Epithelial cell of prostate (primary cell): ENCODE measurements at regions not wholly inside any gene's neighbourhood (a gene's known extent, or its start where the extent isn't known, plus 50 kb on each side); places are given as distances from the start of the nearest gene placed in this dataset.
A peak's percentile ranks its signal among the peaks of the same experiment; 100 is the strongest.

Experiments
- DNase-seq: peaks from one replicate; pipeline ENCODE4 v3.0.0-alpha.2; 2011; ENCODE audit warnings: low read depth, low spot score
- H3K27ac ChIP-seq: fragments of 450-650 bp; 2 replicates; pipeline ENCODE4 v1.5.1; 2017; ENCODE audit warnings: mild to moderate bottlenecking

DNA sequence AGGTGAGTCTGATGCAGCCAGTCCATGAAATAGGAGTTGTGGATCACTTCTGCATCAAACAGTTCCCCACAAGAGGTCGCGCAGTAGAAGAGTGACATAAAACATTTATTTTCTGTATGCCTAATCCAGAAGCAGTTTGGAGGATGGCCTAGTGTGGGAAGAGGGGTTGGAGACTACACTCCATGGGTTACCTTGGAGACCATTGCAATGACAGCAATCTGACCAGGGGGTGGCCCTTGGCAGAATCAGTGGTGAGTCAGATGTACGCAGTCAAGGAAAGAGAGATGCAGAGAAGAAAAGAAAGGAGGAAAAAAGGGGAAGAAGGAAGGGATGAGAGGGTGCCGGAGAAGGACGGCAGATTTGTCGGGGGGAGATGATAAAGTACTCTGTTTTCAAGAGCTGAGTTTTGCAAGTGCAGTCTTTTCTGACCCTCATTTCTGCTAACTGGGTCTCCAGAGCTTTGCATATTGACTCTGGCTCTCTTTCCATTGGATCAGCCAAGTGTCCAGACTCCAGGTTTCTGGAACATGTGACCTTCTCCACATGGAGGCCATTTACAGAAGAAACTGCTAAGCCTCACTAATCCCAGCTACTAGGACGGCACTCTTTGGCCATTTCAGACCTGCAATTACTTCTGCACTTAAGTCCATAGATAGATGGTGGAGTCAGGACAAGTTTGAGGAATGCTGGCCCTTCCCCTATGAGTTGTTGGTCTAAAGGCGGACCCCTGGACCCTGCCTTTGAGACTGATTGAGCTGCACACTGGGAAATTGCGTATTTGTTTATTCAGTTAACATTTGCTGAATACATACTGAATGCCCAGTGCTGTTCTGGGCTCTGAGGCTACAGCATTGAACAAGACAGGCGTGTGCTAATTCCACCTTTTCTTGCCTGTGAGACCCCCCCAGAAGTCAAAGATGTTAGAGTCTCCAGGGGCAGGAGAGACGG is 424.2 kb downstream of the BCL11B start:
- DNase-seq: no peak

DNA sequence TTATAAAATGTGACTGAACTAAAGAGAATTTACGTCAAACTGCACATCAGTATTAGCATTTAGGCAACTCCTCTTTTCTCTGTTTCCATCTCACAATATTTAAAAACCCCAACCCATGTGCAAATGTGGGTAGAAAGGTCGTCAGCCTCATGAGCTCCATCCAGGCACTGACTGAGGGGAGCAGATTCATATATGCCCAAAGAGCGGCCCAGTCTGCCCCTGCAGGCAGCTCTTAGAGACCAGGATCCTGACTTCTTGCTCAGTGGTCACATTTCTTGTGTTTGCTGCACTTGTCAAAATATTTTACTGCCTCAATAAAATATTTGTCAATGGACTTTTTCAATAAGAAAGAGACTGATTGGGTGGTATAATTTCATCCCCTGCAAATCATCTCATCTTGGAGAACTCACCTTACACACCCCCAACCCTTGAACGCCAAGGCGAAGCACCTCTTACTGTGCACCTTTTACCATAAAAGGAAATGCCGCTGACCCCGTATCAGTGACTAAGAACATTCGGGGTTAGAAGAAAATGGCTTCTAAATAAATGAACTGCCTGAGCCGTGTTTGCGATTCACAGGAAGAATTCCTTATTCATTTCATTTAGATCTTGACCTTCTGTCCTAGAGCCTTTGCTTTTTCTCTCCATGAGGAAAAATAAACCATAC is 418.8 kb downstream of the BCL11B start:
- no peak for DNase-seq
- H3K27ac ChIP-seq: no peak overlapping the region

More for the DNA sequence above, 424.2 kb downstream of the BCL11B start:
- no peak overlapping the region for H3K27ac ChIP-seq

DNA sequence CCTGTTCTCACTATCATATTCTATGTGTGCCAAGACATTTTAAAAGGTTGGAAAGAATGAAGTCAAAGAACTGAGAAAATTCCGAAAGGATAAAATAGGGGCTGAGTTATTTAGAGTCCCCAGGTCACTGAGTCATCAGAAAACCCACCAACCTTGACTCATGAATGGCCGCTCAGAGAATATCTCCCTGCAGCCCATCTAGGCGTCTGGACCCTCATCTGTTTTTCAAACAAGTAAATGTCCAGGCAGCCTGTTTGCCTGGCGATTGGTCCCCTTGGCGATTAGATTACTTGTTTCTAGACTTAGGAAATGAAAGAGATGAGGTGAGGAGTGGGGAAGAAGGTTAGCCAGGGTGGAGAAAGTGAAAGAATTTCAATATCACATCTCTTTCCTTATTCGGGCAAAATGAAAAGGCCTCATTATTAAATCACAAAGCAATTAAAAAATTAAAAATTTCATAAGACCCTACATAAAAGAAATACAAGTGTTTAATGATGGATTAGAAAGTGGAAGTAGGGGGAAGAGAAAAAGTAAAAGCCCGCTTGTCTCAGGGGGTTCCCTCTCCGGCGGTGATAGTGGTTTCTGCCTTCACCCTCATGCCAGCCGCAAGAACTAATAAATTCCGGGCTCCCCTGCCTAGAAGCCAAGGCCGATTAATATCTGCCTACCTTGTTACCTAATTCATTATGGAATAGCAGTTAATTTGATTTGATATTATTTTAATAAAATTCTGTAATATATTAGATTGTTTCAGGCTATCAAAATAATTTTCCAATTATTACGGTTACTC is 415.9 kb downstream of the BCL11B start:
- no peak overlapping the region for H3K27ac ChIP-seq
- no peak for DNase-seq

DNA sequence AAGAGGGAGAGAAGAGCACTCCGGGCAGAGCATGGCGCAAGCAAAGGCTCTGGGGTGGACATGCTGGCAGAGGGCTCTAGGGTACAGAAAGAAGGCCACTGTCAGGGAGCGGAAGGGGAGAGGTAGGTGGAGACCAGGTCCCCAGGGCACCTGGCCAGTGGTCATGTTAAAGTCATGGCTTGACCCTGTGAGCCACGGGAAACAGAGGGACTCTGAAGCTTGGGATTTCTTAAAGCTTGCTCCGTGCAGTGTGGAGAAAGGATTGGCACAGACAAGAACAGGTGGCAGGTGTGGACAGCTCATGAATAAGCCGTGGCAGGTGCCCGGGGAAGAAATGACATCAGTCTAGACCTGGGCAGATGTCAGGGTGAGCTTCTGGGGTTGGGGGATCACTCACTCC is 413.8 kb downstream of the BCL11B start:
- no peak overlapping the region for H3K27ac ChIP-seq
- DNase-seq: no peak

DNA sequence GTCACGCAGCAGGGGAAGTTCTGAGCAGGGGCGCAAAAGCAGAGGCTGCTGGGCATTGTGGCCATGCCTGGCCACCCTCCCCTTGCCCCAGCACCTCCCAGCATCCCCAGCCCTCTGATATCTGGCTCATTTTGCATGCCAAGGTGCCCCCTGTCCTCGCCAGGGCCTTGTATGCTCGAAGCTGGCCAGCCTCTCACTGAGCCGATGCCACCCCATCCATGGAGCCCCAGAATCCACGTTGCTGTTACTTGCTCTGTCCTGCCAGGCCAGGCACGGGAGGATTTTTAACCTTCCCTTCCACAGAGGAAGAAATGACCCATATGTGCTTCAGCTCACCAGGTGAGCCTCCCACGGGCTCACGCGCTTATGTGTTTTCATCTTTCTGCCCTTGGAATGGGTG is 413.4 kb downstream of the BCL11B start:
- no peak overlapping the region for H3K27ac ChIP-seq
- DNase-seq: no peak

DNA sequence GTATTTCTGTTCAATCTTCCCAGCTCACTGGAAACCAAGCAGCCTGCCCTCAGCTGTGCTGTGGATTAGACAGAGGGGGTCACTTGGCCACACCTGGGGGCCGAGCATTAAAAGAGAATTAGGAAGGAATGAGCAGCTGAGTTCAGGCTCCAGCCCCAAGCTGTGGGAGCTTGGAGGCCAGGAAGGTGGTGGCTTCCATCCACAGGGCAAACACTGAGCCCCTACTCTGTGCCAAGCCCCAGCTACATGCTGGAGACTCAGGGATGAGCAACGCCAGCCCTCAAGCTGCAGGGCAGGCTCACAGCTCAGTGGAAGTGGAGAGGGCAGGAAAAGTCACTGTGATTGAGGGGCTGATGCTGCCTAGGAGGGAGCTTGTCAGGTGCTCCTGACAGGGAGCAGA is 412.7 kb downstream of the BCL11B start:
- no peak for DNase-seq
- no peak overlapping the region for H3K27ac ChIP-seq

DNA sequence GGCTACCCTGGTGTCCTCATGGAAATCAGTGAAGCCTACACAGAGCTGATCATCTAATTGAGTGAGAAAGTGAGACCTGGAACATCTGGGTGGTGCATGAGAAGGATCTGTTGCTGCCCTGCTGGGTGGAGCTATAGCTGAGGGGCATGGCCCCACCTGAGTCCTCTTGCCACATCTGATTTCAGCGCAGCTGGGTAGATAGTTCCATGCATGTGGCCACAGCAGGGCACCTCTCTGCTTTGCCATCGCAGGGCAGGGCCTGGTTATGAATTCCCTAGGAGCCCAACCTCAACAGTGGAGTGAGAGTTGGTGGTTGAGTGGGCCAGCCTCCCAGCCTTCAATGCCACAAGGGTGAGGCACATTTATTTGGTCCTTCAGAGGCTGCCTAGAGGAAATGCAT is 407.8 kb downstream of the BCL11B start:
- no peak overlapping the region for H3K27ac ChIP-seq
- DNase-seq: no peak

DNA sequence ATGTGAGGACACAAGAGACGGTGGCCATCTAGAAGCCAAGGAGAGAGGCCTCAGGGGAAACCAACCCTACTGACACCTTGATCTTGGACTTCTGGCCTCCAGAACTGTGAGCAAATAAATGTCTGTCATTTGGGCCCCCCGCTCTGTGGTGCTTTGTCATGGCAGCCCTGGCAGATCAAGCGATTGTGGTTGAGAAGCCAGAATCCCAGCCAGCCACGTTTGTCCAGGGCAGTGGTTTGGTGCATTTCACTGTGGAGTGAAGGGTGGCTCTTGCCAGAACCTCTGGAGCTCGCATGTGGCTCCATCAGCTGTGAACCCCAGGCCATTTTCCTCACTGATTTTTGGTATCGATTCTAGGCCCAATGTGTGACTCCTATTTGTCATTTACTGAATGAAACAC is 404.9 kb downstream of the BCL11B start:
- DNase-seq: no peak
- H3K27ac ChIP-seq: no peak overlapping the region

DNA sequence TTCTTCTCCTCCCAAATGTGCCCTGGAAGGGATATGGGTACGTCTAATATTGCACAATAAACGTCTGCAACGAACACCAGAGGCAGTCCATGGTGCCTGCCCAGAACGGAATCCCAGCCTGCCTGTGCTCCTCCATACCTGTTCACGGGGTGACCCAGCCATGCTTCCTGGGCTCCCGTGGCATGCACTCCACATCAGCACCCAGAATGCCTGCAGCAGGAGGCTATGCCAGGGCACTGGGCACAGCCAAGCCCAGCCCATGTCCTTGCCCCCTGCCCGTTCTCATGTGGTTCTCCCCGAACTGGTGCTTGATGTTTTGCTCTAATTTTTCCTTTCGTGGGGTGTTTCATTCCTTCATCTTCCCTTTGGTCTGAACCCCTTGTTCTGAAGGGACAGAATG is 404.3 kb downstream of the BCL11B start:
- no peak overlapping the region for H3K27ac ChIP-seq
- no peak for DNase-seq

DNA sequence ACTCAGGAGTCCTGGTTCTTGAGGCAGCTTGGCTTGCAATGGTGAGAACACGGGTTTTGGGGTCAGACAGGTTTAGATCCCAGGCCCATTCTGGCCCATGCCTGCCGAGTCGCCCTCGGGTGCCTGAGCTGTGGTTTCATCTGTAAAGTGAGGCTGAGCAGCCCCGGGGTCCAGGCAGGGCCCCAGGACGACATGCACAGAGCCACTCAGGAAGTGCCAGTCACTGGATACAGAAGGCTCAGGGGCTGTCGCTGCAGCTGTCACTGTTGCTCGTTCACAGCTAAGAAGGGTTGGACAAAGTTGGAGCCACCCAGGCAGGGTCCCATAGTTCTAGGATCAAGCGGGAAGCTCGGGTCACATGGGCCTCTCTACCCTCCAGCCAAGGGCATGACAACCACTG is 403.1 kb downstream of the BCL11B start:
- DNase-seq: no peak
- H3K27ac ChIP-seq: no peak overlapping the region

DNA sequence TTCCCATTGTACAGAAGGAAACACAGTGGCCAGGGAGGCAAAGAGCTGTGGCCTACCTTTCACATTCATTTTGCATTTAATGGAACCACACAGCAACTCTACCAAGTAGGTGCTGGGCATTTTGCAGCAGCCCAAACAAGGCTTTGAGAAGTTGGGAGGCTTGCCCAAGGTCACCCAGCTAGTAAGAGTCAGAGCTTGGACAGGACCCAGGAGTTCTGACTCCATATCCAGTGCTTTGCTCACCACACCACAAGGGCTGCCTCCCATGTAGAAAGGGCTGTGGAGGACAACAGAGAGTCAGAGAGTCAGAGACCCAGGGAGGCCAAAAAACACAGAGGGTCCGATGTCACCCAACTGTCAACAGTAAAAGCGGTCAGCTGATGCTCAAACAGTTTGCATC is 400.2 kb downstream of the BCL11B start:
- H3K27ac ChIP-seq: no peak overlapping the region
- DNase-seq: no peak

DNA sequence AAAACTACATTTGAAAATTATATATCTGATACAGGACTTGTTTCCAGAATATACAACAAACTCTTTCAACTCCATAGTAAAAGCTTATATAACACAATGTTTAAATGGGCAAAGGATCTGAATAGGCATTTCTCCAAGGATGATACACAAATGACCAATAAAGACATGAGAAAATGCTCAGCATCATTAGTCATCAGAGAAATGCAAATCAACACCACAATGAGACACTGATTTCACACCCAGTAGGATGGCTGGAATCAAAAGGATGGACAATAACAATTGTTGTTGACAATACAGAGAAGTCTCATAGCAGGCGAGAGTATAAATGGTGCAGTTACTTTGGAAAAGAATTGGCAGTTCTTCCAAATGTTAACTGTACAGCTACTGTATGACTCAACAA is 394.9 kb downstream of the BCL11B start:
- no peak overlapping the region for H3K27ac ChIP-seq
- DNase-seq: no peak

DNA sequence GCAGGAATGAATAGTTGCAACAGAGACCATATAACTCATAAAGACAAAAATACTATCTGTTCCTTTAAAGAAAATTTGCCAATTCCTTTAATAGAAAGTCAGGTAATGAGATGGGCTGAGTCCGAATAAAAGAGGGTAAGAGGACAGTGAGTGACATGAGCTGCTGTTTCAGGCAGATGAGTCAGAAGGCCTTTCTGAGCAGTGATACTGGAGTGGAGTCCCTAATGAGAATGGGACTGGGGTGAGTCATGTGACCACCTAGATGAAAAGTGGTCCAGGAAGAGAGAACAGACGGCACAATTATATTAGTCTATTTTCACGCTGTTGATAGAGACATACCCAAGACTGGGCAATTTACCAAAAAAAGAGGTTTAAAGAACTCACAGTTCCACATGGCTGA is 393.7 kb downstream of the BCL11B start:
- H3K27ac ChIP-seq: no peak overlapping the region
- DNase-seq: no peak

DNA sequence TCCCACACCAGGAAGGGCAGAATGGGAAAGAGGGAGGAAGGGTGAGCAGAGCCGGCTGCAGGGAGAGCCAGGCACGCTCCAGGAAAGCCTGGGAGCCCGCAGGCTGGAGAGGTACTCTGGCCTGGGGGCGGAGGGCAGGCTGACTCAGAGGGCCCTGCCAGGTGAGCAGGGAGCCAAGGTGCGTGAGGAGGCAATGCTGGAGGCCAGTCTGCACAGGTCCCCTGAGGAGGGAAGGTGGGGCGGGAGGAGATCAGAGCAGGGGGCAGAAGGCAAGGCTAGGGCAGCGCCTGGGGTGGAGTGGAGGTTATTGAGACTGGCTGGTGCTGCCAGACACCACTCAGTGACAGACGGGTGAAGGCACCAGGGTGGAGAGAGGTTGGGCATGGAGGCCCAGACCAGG is 385.0 kb downstream of the BCL11B start:
- DNase-seq: no peak
- H3K27ac ChIP-seq: no peak overlapping the region

DNA sequence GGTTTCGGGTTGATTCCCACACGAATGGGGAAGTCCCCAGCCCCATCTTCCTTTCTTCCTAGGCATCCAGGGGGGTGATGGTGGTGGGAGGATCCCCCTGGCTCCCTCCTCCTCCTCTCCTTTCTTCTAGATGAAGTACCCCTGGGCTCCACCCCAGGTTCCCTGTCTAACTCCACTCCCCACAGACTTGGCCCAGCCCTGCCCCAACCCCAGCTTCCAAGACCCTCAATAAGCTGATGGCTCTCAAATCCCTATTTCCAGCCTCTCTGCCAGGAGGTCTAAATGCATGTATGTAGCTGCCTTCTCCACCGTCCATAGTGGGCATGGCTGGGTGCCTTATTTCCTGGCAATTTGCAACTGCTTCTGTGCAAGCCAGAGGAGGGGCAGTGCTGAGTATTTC is 383.7 kb downstream of the BCL11B start:
- no peak overlapping the region for H3K27ac ChIP-seq
- DNase-seq: no peak

DNA sequence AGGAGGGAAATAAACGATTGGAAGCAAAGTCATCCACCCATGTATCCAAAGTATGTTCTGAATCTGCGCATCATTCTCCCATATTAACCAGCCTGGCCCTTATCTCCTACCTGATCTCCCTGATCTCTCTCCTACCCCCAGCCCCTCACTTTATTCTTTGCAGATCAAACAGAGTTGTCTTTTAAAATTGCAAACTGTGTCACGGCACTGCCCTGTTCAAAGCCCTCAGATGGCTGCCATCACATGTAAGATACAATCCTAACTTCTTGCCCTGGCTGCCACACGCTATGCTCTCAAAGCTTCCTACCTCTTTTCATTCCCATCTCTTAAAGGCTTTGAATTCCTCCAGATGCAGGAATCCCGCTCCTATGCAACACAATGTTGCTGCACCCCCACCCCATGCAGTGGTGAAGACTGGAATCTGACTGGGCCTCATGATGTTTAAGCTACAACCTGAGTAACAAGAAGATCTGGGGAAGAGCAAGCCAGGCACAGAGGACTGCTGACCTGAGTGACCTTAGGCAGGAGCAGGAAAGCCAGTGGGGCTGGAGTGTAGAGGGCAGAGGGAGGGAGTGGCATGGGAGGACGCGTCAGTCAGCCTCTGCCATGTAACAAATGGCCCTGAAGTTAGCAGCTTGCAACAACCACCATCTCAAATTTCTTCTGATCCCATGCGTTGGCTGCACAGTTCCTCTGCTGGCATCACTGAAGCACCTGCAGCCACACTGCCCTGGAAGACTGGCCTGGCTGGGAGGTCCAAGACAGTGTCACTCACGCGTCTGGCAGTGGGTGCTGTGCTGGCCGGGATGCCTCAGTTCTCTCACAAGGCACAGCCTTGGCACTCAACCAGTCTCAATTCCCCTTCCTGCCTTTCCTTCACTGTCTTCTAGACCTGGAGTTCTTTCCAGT is 382.8 kb downstream of the BCL11B start:
- H3K27ac ChIP-seq: no peak overlapping the region
- DNase-seq: no peak

DNA sequence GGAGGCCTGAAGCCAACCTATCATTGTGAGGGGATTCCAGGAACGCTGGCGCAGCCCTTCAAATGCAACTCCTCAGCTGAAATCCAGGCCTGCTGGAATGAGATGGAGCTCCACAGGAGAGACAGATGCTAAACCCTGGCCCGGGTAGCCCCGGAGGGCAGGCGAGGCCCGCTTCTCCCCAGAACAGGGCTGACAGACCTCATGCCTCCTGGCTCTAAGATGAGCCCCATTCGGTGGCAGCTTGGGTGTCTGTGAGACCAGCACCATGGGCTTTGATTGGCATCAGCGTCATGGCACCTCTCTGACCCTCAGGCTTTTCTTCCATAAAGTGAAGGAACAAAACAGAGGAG is 382.2 kb downstream of the BCL11B start:
- no peak for DNase-seq
- no peak overlapping the region for H3K27ac ChIP-seq

DNA sequence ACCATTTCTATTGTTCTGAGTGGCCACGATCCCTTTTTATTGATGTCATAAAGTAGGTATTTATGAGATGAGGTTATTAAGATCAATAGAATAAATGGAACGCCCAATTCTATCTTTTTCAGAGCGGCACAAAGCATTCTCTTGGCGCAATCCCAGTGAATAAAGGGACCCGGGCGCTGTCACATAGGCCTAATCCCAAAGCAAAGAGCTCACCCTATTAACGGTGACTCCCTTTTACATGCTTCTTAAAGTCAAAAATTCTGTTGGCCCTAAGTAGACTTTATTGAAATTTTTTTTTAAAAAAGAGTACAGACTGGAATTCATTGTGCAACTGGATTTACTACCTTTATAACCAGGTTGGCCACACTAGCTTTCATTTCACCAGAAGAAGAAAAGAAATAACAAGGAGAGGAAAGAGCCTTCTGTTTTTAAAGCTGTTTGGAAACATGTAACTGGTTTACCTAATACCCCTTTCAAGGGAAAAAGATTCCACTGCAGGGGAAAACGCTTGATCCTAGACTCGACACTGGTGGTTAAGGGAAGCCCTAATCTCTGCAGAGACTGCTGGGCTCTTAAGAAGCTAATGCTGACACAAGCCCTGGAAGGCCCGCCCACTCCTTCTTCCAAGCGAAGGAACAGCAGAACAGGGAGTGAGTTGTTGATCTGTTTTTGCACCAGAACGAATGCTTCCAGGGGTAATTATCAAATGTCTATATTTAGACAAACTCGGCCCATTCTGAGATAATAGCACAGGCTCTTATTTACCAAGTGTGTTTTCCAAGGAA is 381.2 kb downstream of the BCL11B start:
- DNase-seq: no peak
- H3K27ac ChIP-seq: no peak overlapping the region

DNA sequence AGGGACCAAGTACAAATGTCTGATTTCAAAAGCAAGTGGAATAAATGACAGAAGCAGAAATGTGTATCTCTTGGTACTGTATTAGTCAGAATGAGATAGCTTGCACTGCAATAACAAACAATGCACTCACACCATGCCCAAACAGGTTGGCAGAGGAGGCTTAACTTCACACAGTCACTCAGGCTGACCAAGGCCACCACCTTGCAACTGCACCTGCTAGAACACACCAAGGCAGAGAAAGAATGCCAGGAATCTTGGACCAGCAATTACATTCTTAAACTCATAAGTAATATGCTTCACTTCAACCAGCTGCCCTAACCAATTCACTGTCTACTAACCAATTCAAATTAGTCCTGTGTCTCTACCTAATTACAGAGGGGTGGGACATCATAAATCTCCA is 378.3 kb downstream of the BCL11B start:
- DNase-seq: peak; percentile 67

More for the DNA sequence above, 378.3 kb downstream of the BCL11B start:
- peak overlapping the region; percentile 20 for H3K27ac ChIP-seq
